Loucy (cell line): ENCODE measurements at regions not wholly inside any gene's neighbourhood (a gene's known extent, or its start where the extent isn't known, plus 50 kb on each side); places are given as distances from the start of the nearest gene placed in this dataset.

Experiments
- H2AFZ ChIP-seq: fragments of 200-600 bp; sonication (generic); 2 replicates; pipeline ENCODE4 v1.6.0; 2016; ENCODE audit warnings: antibody characterized with exemption, mild to moderate bottlenecking, low read length, moderate library complexity
- H3F3A ChIP-seq: fragments of 200-600 bp; 2 replicates; pipeline ENCODE4 v1.6.0; 2016; ENCODE audit warnings: antibody characterized with exemption, low read depth, mild to moderate bottlenecking
- H3K27me3 ChIP-seq: fragments of 200-600 bp; sonication (generic); 2 replicates; pipeline ENCODE4 v1.6.1; 2014; ENCODE audit warnings: low read length, mild to moderate bottlenecking; ENCODE audit not compliant: insufficient read depth, poor library complexity, severe bottlenecking
- H3K36me3 ChIP-seq: fragments of 200-600 bp; sonication (generic); 2 replicates; pipeline ENCODE4 v1.6.1; 2016; ENCODE audit warnings: low read length; ENCODE audit not compliant: insufficient read depth
- H3K4me1 ChIP-seq: fragments of 200-600 bp; sonication (generic); 2 replicates; pipeline ENCODE4 v1.5.1; 2014; ENCODE audit warnings: low read length, mild to moderate bottlenecking; ENCODE audit not compliant: insufficient read depth, poor library complexity, severe bottlenecking
- H3K4me2 ChIP-seq: fragments of 200-600 bp; sonication (generic); 2 replicates; pipeline ENCODE4 v1.6.0; 2014; ENCODE audit warnings: antibody characterized with exemption, low read length, low read depth, mild to moderate bottlenecking; ENCODE audit not compliant: poor library complexity, severe bottlenecking
- H3K4me3 ChIP-seq: fragments of 200-600 bp; sonication (generic); 2 replicates; pipeline ENCODE4 v1.5.1; 2014; ENCODE audit warnings: low read length, mild to moderate bottlenecking, mixed read lengths; ENCODE audit not compliant: poor library complexity, severe bottlenecking
- H3K79me2 ChIP-seq: fragments of 200-600 bp; sonication (generic); 2 replicates; pipeline ENCODE4 v1.6.1; 2014; ENCODE audit warnings: low read length; ENCODE audit not compliant: insufficient read depth
- H3K9ac ChIP-seq: fragments of 200-600 bp; sonication (generic); 2 replicates; pipeline ENCODE4 v1.6.0; 2014; ENCODE audit warnings: mild to moderate bottlenecking, low read depth, low read length, moderate library complexity; ENCODE audit not compliant: poor library complexity, severe bottlenecking
- H3K9me2 ChIP-seq: fragments of 200-600 bp; sonication (generic); replicated peaks from 2 replicates; pipeline ENCODE4 v1.6.1; 2016; ENCODE audit warnings: low read depth, low read length, mixed read lengths
- H3K9me3 ChIP-seq: fragments of 200-600 bp; sonication (generic); 2 replicates; pipeline ENCODE4 v1.6.1; 2014; ENCODE audit warnings: mild to moderate bottlenecking, antibody characterized with exemption, low read length, low read depth; ENCODE audit not compliant: insufficient read depth
- H4K20me1 ChIP-seq: fragments of 200-600 bp; sonication (generic); 2 replicates; pipeline ENCODE4 v1.6.0; 2014; ENCODE audit warnings: antibody characterized with exemption, low read length, mild to moderate bottlenecking; ENCODE audit not compliant: insufficient read depth, poor library complexity, severe bottlenecking
- EZH2phosphoT487 ChIP-seq: fragments of 200-600 bp; IDR thresholded peaks from 2 replicates; pipeline ENCODE4 v1.6.1; 2018; ENCODE audit warnings: antibody characterized with exemption, mild to moderate bottlenecking, moderate library complexity, borderline replicate concordance
- TF ChIP-seq, protein P1 (sequence below): fragments of 200-600 bp; sonication (generic); conservative IDR thresholded peaks from 2 replicates; pipeline ENCODE4 v1.5.1; 2014; ENCODE audit warnings: mild to moderate bottlenecking, antibody characterized with exemption, low read length

DNA sequence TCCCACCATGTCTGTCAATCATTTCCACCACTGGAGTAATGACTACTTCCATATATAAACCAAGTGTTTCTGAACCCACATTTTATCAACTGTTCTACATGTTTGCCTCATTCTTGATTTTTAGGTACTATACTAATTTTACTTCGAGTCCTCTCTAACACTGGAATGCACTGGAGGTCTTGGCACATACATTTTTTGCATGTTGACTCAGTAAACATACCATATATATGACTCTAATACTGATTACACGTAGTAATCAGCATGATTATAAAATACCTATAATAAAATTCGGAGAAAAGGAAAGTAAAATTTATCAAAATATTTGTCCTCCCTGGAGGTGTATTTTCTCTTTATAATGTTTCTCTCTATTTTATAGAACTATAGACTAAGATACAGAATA, 621.7 kb upstream of the NUDT12 start:
- Histone ChIP-seq H3K9ac (no peak overlapping the region), H3F3A (no peaks in the 10 kb centered on the region), H3K4me2 (no peak overlapping the region), H3K9me2 (no peaks in the 10 kb centered on the region), H3K4me1 (no peaks in the 10 kb centered on the region), H3K36me3 (no peaks in the 10 kb centered on the region), H3K4me3 (no peak overlapping the region), H4K20me1 (no peaks in the 10 kb centered on the region), H3K9me3 (no peaks in the 10 kb centered on the region), H3K27me3 (no peaks in the 10 kb centered on the region), H2AFZ (no peak overlapping the region), H3K79me2 (no peaks in the 10 kb centered on the region)
- TF ChIP-seq, protein P1, sequence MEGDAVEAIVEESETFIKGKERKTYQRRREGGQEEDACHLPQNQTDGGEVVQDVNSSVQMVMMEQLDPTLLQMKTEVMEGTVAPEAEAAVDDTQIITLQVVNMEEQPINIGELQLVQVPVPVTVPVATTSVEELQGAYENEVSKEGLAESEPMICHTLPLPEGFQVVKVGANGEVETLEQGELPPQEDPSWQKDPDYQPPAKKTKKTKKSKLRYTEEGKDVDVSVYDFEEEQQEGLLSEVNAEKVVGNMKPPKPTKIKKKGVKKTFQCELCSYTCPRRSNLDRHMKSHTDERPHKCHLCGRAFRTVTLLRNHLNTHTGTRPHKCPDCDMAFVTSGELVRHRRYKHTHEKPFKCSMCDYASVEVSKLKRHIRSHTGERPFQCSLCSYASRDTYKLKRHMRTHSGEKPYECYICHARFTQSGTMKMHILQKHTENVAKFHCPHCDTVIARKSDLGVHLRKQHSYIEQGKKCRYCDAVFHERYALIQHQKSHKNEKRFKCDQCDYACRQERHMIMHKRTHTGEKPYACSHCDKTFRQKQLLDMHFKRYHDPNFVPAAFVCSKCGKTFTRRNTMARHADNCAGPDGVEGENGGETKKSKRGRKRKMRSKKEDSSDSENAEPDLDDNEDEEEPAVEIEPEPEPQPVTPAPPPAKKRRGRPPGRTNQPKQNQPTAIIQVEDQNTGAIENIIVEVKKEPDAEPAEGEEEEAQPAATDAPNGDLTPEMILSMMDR = no peak
- TF ChIP-seq EZH2phosphoT487 = no peak

DNA sequence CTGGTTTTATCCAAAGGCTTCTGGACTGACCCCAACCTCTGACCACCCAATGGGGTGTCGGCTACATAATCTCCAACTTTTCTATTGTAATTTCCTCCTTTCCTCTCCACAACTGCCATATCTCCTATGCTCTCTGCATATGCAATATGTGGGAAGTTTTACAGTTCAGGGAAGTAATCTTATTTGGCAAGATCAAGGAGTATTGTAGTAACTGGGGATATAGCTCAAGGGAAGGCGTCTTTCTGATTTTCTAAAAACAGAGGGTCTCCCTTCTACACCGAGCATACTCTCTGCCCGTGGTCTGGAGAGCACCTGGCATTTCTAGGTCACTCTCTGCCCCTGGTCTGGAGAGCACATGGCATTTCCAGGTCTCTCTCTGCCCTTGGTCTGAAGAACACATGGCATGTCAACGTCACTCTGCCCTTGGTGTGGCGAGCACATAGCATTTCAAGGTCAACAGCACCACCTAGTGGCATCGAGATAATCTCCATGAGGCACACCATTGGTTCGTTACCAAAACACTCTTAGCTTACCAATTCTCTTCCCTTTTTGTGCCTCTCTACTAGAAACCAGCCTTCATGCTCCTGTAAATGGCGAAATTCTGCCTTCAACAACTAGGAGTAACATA, 616.4 kb upstream of the NUDT12 start:
- H3K4me3 ChIP-seq = no peak overlapping the region
- H3K27me3 ChIP-seq = no peaks in the 10 kb centered on the region
- H2AFZ ChIP-seq = peak overlapping the region; percentile 55
- no peaks in the 10 kb centered on the region for H4K20me1 ChIP-seq
- no peaks in the 10 kb centered on the region for H3K9me3 ChIP-seq
- H3K79me2 ChIP-seq = no peaks in the 10 kb centered on the region
- H3K4me1 ChIP-seq = no peaks in the 10 kb centered on the region
- H3K9ac ChIP-seq = no peak overlapping the region
- TF ChIP-seq, protein P1 = peak; percentile 59
- TF ChIP-seq EZH2phosphoT487 = no peak
- no peaks in the 10 kb centered on the region for H3K36me3 ChIP-seq
- H3K9me2 ChIP-seq = no peaks in the 10 kb centered on the region
- H3F3A ChIP-seq = no peaks in the 10 kb centered on the region
- H3K4me2 ChIP-seq = no peak overlapping the region

DNA sequence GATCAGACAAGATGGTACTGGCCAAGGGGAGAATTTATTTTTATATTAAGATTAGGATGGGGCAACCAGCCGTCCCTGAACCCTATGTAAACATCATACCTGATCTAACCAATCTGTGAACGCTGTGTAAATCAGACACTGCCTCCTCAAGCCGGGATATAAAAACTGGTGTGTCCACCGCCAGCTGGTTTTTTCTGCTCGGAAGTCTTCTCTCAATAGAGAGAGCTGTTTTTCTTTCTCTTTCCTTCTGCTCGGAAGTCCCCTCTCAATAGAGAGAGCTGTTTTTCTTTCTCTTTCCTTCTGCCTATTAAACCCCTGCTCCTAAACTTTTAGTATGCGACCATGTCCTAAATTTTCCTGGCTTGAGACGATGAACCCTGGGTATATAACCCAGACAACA, 615.5 kb upstream of the NUDT12 start:
- Histone ChIP-seq H3K4me3 (no peak overlapping the region), H3K4me1 (no peaks in the 10 kb centered on the region), H2AFZ (peak overlapping the region; percentile 55; the same call in 1 of the 2 replicates), H3K4me2 (no peak overlapping the region), H3F3A (no peaks in the 10 kb centered on the region), H3K79me2 (no peaks in the 10 kb centered on the region), H3K36me3 (no peaks in the 10 kb centered on the region), H4K20me1 (no peaks in the 10 kb centered on the region), H3K27me3 (no peaks in the 10 kb centered on the region), H3K9ac (no peak overlapping the region), H3K9me2 (no peaks in the 10 kb centered on the region), H3K9me3 (no peaks in the 10 kb centered on the region)
- TF ChIP-seq, protein P1 = no peak
- no peak for TF ChIP-seq EZH2phosphoT487
